NCI-H2107 (cell line): ENCODE measurements at regions not wholly inside any gene's neighbourhood (a gene's known extent, or its start where the extent isn't known, plus 50 kb on each side); places are given as distances from the start of the nearest gene placed in this dataset.
"Not testable (repeated sequence)": the region's sequence is repeated elsewhere in the genome, so short reads cannot be mapped to it uniquely, and the experiment has no call there.

Experiments used
- DNase-seq: peaks from one replicate; lab custom pipeline; 2025; lab: John Stamatoyannopoulos, UW

DNA sequence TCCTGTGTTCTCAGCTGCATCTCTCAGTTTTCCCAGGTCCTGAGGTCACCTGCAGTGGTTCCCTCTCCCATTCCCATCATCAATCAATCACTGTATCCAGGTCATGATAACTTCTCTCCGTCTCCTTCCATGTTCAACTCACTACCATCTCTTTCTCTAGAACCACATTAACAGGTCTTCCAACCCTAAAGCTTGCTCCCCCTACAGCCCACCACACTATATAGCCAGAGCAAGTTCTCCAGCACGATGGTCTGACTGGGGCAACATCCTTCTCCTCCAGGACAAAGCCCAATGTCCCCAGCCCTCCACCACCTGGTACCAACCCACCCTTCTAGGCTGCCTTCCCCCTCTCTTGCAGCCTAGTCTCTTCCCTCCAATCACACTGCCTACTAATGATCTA is 241.6 kb downstream of the CDK5RAP2 start:
- DNase-seq, result no peak

GRCh38 chr9:120337131-120337530 is 242.8 kb downstream of the CDK5RAP2 start:
- no peak for DNase-seq

- DNase-seq, result no peak
These were observed 243.2 kb downstream of the CDK5RAP2 start for GRCh38 chr9:120336753-120337090.

DNA sequence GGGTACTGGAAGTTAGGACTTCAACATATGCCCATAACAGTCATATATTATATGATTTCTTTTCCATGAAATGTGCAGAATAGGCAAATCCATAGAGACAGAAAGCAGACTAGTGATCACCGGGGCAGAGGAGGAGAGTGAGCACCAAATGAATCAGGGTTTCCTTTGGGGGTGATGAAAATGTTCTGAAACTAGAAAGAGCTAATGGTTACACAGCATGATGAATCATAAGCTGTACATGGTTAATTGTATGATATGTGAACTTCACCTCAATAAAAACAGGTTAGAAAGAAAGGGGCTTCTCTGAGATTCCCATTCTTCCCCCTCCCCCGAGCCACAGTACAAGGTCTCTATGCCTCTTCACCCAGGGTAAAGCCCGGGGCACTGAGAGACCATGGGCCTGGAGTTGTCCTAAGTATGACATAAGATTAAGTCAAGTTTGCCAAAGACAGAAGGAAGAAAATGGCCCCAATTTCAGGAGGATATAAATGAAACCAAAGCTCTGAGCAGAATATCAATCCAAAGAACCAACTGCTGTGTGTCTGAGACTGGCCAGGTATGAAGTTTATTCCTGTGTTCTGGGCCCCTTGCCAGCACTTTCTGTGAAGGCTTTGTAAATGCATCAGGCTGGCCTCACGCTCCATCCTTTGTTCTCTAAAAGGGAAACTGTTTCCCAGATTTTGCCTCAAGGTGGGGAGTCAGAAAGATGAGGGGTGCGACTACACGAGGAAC is 243.8 kb downstream of the CDK5RAP2 start:
- no peak for DNase-seq

- DNase-seq, result no peak
These were observed 248.1 kb downstream of the CDK5RAP2 start for GRCh38 chr9:120331913-120332312.

GRCh38 chr9:120330031-120330430 is 249.9 kb downstream of the CDK5RAP2 start:
- no peak for DNase-seq

DNA sequence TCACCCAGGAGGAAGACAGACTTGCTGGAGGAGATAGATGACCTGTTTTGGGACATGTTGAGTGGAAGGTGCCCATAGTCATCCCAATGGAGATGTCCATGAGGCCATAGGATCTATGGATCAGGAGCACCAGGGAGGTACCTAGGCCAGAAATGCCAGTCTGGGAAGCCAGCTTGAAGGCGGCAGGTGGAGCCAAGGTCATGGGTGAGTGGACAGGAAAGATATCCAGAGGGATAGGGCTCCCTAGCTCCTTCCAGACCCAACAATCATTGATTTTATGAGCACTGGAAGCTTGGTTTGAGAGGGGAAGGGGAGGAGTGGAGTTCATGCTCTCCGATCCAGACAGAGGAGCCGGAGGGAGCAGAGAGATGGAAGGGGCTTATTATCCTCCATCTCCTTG is 252.6 kb downstream of the CDK5RAP2 start:
- DNase-seq, result no peak

- DNase-seq, result no peak
These were observed 253.8 kb downstream of the CDK5RAP2 start for GRCh38 chr9:120326049-120326693.

DNA sequence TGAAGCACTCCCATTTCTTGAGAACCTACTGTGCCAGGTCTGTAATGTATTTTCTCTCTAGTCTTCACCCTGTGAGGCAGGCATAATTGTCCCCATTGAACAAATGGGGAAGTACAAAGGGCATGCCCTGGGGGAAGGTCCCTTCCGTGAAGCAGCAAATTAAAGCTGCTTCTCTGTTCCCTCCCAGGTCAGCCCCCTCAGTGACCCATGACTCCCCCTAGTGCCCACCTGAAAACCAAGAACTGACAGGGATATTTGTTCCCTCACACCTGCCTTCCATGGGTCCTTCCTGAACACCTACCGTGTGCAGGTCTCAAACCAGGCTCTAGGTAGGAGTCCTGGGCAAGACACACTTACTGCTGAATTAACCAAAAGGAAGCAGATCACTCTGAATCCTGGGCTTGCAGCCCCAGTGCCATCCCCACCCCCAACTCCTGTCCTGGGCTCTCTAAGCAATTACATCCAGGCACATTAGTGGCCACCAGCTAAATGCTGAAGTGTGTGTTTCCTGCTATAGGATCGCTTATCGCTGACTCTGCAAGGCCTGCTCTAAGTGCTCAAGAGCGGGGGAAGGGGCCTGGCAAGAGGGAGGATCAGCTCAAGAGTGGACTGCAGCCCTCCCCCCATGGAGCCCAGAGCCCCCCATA is 254.8 kb downstream of the CDK5RAP2 start:
- no peak for DNase-seq

DNA sequence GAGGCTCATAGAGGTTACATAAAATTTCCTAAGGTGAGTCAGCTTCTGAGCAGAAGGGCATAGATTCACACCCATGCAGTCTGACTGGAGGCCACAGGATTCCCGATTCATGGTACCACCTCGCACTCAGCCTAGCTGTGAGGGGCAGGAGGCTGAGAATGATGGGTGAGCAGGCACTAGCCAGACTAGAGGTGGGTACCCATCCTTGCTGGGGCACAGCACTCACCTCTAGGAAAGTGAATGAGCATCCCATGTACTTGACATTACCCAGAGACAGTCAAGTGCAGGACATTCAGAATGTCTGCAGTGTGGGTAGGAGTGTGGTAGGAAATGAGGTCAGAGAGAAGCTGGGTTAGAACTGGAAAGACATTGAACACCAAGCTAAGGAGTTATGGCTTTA is 255.5 kb downstream of the CDK5RAP2 start:
- DNase-seq, result no peak

- no peak for DNase-seq
These were observed 256.8 kb downstream of the CDK5RAP2 start for GRCh38 chr9:120323125-120323524.

GRCh38 chr9:120319452-120319851 is 260.5 kb downstream of the CDK5RAP2 start:
- DNase-seq, result no peak

- DNase-seq, result no peak
These were observed 264.8 kb downstream of the CDK5RAP2 start for GRCh38 chr9:120315154-120315553.

GRCh38 chr9:120312031-120312430 is 267.9 kb downstream of the CDK5RAP2 start:
- no peak for DNase-seq

DNA sequence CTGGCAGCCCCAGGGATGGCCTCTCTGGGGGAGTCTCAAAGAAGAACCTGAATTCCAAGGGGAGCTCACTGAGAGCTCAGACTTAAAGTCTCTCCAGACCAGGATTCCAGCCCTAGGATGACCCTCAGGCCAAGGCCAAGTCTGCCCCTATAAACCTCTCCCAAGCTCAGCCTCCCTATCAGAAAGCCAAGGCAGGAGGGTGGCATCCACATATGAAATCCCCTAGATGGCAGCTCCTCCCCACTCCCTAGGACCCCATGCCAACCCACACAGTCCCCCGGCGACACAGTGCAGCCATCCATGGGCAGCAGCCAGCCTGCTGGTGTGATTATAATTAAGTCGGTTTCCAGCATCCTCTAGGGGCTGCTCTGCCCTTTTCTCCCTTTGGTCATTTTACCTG is 269.9 kb downstream of the CDK5RAP2 start:
- DNase-seq, result no peak

DNA sequence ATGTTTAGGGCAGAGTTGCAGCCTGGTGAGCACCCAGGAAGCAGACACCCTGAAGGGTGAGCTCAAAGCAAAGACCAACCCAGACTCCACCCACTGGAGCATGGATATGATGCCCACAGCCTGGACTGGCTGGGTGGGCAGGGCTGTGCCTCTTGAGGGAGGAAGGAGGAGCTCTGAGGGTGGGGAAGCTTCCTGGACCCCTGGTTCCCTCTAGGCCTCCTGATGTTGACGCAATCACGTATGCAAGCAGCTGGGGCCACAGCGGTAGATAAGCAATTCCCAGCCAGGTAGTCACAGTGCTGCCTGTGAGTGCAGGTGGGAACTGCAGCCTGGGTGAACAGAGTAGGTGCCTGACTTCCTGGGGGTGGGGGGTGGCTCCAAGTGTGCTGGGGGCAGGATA is 271.5 kb downstream of the CDK5RAP2 start:
- DNase-seq, result no peak

GRCh38 chr9:120307599-120307998 is 272.4 kb downstream of the CDK5RAP2 start:
- DNase-seq, result no peak

GRCh38 chr9:120306561-120306960 is 273.4 kb downstream of the CDK5RAP2 start:
- DNase-seq, result no peak

DNA sequence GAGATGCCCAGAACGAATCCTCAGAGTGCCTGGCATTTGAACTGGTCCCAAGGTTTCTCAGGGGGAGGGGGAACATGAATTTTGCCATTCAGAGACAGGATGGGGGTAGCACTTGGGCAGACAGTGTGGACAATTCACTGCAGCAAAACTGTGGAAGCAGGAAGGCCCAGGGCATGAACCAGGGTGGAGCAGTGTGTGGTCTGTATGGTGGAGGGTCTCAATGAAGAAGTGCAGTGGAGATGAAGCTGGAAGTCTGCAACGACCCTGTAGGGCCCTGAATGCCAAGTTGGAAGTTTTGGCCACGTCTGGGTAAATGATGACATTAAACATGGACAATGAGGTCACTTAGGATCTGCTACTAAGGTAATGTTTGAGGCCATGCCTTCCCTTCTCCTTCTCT is 273.9 kb downstream of the CDK5RAP2 start:
- no peak for DNase-seq

DNA sequence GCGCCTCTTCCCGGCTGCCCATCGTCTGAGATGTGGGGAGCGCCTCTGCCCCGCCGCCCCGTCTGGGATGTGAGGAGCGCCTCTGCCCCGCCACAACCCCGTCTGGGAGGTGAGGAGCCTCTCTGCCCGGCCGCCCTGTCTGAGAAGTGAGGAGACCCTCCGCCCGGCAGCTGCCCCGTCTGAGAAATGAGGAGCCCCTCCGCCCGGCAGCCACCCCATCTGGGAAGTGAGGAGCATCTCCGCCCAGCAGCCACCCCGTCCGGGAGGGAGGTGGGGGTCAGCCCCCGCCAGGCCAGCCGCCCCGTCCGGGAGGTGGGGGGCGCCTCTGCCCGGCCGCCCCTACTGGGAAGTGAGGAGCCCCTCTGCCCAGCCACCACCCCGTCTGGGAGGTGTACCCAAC is 275.1 kb downstream of the CDK5RAP2 start:
- DNase-seq, result not testable (repeated sequence)

- no peak for DNase-seq
These were observed 276.4 kb downstream of the CDK5RAP2 start for GRCh38 chr9:120303519-120303918.

DNA sequence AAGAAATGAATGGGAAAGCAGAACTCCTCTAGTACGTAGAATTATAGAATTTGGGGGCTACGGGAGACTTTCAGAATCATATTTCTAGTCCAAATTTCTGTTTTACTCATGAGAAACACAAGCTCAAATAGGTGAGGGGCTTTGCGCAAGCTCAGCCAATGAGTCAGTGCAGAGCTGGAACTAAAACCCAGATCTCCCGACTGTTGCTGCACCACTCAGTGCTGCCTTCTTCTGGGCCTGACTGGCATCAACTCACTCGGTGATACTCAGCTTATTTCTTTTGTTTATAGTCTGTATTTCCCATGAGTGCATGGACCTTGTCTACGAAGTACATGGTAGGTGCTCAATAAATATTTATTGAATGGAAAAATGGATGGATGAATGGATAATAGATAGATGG is 280.2 kb downstream of the CDK5RAP2 start:
- no peak for DNase-seq

DNA sequence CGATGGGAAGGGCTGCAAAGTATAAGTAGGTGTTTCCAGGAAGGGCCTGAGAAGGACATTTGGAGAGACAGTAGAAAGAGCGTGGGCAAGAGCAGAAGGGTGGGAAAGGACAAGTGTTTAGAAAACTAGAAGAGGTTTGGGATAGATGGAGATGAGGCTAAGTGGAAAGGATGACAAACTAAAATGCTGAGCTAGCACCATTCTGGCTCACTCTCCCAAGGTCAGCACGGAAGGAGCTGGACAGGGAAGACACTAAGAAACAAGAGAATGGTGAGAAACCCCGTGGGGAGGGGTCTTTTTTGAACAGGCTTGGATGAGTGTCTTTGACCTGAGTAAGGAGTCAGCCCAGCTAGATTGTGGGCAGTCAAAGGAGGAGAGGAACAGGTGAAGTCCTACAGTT is 286.0 kb downstream of the CDK5RAP2 start:
- DNase-seq, result no peak

DNA sequence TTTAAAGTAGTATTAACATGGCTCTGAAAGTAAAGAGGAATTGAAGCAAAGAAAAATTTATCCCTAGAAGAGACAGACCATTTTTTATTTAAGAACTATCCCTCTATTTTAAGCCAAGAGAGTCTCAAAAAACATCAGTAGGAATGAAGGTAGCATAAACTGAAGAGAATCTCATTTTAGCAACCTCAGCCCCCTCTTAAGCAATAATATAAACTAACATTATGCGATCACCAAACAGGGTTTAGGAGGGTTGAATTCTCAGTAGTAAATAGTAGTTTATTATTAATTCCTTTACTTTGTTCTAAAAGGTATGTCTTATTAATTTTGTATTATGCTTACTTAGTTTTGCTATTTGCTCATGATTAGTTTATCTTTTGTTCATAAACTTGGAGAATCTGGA is 287.4 kb downstream of the CDK5RAP2 start:
- no peak for DNase-seq
